AG09319 (cell line): ENCODE measurements at regions not wholly inside any gene's neighbourhood (a gene's known extent, or its start where the extent isn't known, plus 50 kb on each side); places are given as distances from the start of the nearest gene placed in this dataset.

Experiments used
- DNase-seq: peaks from one replicate; pipeline ENCODE4 v3.0.0-alpha.2; 2010; ENCODE audit warnings: low read depth; ENCODE audit errors: extremely low read depth
- TF ChIP-seq, protein P1 (sequence below): IDR thresholded peaks from 2 replicates; pipeline ENCODE4 v1.5.1; 2011; ENCODE audit warnings: low read depth, mild to moderate bottlenecking, inconsistent platforms, low read length, moderate library complexity

DNA sequence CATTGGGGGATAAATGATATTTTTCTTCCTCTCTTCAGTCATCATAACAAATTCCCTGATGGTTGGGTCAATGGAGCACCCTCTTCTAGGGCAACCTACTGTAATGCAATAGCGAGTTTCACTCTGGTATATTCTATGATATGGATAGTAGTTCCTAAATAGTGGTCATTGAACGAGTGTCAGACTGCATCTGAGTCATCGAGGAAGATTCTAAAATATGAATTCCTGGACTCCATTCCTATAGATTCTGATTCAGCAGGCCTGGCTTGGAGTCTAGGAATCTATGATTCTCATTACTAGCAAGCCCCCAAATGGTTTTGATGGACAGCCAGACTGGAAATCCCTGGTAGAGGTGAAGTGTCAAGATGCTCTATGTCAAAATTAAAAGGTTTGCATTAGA lies 254.5 kb downstream of the BUB3 start:
- TF ChIP-seq, protein P1, sequence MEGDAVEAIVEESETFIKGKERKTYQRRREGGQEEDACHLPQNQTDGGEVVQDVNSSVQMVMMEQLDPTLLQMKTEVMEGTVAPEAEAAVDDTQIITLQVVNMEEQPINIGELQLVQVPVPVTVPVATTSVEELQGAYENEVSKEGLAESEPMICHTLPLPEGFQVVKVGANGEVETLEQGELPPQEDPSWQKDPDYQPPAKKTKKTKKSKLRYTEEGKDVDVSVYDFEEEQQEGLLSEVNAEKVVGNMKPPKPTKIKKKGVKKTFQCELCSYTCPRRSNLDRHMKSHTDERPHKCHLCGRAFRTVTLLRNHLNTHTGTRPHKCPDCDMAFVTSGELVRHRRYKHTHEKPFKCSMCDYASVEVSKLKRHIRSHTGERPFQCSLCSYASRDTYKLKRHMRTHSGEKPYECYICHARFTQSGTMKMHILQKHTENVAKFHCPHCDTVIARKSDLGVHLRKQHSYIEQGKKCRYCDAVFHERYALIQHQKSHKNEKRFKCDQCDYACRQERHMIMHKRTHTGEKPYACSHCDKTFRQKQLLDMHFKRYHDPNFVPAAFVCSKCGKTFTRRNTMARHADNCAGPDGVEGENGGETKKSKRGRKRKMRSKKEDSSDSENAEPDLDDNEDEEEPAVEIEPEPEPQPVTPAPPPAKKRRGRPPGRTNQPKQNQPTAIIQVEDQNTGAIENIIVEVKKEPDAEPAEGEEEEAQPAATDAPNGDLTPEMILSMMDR, result no peak
- DNase-seq, result no peak

DNA sequence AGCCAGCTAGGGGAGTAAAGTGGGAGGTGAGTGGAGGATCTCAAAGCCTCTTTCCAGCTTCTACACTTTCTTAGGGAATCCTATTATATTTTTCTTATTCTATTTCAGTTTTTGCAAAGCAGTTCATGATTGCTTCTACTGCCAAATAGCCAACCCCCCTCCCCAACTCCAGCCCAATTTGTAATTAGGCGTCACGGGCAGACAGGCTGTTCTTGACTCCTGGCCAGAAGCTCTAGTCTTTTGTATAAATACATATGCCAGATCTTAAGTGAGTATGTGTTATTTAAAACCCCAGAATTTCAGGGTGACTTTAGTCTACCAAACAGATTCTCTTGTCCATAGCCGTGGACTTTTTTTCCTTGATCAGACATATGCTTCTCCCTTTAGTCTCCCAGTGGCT lies 255.2 kb downstream of the BUB3 start:
- TF ChIP-seq, protein P1, result no peak
- no peak for DNase-seq

DNA sequence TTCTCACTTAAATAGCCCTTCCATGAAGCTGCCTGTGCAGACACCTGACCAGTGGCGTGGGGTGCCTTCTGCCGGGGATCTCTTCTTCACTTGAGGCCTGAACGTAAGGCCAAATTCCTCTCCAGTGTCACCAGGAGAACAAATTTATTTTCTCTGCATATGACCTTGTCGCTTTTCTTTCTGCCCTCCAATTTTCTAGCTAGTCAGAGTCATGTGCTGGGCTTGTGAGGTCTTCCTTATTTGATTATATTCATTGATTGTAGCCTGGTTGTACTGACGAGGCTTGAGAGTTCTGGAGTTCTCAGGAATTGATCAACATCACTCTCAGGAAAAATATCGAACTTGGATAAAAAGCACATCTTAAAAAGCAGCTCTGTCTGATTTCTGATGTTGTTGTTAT lies 255.7 kb downstream of the BUB3 start:
- DNase-seq, result no peak
- TF ChIP-seq, protein P1, result no peak

DNA sequence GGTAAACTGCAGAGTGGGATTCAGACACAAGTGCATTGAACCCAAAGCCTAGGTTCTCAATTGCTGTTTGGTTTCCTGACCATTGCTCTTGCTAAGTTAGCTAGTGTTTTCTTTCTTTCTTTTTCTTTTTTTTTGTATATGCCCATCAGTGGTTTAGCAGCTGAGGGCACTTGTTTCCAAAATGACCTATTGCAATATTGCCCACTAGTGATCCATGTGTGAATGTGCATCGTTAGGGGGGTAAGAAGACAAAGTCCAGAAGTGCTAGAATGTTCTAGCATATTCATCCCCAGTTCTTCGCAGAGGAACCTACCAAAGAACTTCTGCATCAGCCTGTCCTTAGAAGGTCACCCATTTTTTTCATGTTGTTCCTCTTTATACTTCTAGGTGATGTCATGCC lies 252.8 kb upstream of the GPR26 start:
- TF ChIP-seq, protein P1, result no peak
- DNase-seq, result no peak

DNA sequence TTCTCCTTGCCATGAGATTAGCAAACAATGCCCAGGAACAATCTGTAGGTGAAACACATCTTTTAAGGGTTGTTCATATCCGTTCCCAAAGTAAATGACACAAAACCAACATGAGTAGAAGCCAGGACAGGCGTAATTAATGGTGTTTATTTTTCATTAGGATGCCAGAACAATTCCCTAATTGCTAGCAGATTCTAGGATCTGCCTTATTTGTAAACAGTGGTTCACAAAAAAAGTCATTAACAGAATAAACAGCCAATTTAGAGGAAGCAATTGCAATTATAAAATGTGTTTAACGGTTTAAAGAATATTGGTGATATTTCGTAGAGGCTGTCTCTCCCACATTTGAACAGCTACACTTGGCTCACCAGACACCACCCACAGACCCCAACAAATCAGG lies 250.6 kb upstream of the GPR26 start:
- TF ChIP-seq, protein P1, result no peak
- DNase-seq, result no peak

DNA sequence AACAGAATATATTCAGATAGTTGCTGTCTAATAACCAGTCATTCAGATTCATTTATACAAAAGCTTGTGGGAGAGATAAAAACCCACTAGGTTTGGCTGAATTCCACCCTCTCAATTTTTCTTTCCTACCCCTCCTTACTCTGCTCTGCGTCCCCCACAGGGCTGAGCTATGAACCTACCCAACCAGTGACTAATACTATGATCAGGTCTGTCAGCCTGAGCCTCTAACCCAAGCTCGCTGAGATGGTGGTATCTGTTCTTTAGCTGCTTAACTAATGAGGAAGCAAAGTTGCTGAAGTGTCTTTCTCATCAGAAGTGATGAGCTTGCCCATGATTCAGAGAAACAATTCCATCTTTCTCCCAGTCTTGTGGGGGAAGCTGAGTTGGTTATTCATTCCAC lies 248.7 kb upstream of the GPR26 start:
- TF ChIP-seq, protein P1, result no peak
- DNase-seq, result no peak

DNA sequence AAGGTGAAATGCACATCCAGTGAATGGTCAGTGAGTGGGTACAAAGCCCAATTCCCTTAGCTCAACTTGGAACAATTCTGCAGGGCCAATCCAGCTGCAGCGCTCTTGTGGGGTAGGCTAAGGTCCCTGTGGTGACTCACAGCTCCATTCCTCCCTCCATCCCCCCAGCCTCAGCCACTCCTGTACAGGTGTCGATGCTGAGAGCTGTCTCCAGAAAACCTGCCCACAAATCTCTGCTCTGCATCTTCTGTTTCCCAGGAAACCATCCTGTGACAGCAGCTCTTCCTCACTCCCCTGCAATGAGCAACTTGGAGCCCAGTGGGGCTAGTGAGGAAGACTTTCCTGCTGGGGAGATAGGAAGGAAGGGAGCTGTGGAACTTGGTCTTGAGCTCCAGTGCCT lies 244.7 kb upstream of the GPR26 start:
- TF ChIP-seq, protein P1, result no peak
- no peak for DNase-seq
